ENCODE measurements at regions not wholly inside any gene's neighbourhood (a gene's known extent, or its start where the extent isn't known, plus 50 kb on each side); places are given as distances from the start of the nearest gene placed in this dataset.

DNA sequence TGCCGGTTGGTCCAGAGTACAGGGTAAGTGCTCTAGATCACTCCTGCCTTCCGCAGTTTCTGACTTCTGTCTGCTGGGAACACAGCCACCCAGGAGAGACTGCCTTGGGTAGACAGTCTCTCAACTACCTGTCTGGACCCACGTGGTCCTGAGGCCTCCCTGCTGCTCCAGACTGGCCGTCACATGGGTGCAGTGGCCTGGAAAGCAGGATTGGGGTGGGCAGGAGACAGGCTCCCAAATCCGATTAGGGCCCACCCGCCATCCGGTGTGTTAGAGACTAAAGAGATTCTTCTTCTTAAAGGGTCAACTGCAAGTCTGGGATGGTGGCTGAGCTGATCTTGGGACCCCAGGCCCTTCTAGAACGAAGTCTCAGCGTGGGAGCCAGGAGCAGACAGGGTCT is 105.5 kb downstream of the EBNA1BP2 start:
- TF ChIP-seq CTCF (IDR thresholded peaks at IDR 0.05; ENCODE audit: insufficient read depth, low read depth, low read length) (no peak), EZH2 (IDR thresholded peaks at IDR 0.05; ENCODE audit: insufficient read depth, low read length) (no peak)
